Stimulated activated CD8-positive, alpha-beta memory T cell treated with anti-CD3 and anti-CD28 coated beads, Interleukin-2, amount 100 ng/mL, for 1 hour (primary cell): ENCODE measurements at regions not wholly inside any gene's neighbourhood (a gene's known extent, or its start where the extent isn't known, plus 50 kb on each side); places are given as distances from the start of the nearest gene placed in this dataset.

Experiments
- DNase-seq, 2 donors: peaks; one replicate each; pipeline ENCODE4 v3.0.0-alpha.2; 2020; ENCODE audit warnings: low read depth in 2 of 2

GRCh38 chr9:131809941-131810344 lies 70.1 kb upstream of the RAPGEF1 start:
- no peak for DNase-seq

DNA sequence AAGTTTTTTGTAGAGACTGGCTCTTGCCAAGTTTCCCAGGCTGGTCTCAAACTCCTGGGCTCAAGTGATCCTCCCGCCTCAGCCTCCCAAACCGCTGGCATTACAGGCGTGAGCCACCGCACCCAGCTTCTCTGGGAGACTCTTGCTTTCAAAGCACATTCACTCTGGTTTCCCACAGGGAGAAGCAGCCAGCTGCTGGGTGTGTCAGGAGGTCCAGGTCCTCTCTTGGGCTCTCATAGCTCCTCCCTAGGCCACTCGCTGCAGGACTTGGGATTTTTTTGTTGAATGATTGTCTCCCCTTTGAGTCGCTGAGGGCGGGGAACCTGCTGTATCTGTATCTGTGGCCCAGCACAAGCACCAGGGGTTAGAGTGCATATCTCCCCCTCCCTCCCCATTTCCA lies 68.4 kb upstream of the RAPGEF1 start:
- DNase-seq, result no peak

- no peak for DNase-seq
These were observed 67.5 kb upstream of the RAPGEF1 start for GRCh38 chr9:131807144-131807983.

DNA sequence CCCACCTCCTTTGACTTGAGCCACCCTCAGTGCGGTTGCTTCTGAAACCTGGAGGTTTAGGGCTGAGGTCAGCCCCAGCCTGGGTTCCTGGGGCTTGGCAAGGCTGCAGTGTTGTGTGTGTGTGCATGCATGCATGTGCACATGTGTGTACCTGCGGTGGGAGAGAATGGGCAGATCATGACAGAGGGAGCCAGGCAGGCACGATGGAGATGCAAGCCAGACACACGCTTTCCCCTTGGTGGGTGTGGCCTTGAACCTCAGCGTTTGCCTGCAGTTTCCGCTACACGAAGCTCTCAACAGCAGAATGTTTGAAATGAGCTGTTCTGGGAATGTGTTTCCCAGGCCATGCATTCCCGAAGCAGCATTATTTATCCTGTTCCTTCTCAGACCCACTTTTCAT lies 65.9 kb upstream of the RAPGEF1 start:
- DNase-seq, result no peak

DNA sequence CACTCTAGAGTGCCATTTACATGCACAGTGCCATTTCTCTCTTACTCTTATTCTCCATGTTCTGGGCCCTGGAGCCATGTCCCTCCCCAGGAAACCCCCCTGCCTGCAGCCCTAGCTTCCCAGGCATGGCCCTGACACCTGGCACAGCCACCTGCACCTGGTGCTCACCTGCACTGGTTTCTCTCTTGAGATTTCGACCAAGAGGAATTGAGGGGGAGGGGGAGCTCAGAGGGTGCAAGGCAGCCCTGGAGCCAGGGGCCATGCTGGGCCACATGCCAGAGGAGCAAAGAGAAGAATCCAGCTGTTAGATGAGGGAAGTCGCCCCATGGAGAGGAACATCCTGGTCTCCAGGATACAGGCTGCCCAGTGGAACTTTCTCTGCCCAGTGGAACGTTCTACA lies 65.0 kb upstream of the RAPGEF1 start:
- no peak for DNase-seq

- no peak for DNase-seq
These were observed 64.0 kb upstream of the RAPGEF1 start for GRCh38 chr9:131803758-131804411.

DNA sequence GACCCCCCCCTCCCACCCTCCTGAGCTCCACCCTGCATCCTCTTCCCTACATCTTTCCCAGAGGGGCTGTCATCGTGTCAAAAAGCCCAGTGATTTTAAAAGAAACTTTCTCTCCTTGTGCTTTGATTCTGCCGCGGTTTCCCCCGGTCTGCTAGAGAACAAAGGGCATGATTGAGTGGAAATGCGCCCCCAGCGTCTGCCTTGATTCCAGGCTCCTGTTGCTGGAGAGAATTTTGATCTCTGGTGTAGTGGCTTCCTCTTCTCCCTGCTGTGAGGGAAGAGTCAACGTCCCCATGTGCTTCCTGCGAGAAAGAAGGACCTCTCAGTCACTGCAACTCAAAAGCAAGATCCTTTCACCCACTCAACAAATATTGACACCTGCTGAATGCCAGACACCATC lies 61.9 kb upstream of the RAPGEF1 start:
- no peak for DNase-seq

DNA sequence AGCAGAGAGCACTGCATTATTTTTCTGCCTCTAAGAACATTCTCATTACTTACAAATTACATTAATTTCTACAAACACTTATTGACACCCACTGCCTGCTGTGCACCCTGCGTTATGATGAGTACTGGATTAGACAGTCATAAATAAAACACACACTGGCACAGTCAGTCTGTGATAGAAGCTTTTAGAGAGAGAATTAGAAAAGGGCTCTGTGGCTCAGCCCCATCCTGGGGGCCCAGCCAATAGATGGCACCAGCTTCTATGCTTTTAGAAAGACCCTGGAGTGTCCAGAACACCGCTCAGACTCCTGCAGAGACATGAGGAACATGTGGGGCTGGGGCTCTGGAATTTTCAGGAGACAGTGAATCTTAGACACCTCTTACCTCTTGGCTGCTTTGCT lies 61.0 kb upstream of the RAPGEF1 start:
- DNase-seq, result no peak

GRCh38 chr9:131800366-131800765 lies 60.5 kb upstream of the RAPGEF1 start:
- no peak for DNase-seq

GRCh38 chr9:131799177-131799823 lies 59.4 kb upstream of the RAPGEF1 start:
- DNase-seq, result peak in 1 of 2 donors; percentile 21

DNA sequence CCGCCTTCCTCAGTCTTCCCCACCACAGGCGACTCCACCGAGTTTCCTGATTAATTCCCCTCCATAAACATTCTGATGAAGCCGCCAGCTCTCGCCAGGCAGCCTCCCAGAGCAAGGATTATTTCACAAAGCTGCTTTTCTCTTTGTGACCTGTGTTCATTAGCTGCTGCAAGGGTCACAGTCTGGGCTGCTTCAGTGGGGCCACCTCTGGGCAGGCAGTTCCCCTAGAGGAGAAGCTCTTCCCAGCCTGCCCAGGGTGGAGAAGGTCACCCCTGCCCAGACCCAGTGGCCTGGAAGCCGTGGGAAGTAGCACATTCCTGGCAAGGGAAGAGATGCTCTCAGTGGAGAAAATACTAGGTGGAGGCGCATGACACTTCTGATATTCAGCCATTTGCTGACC lies 58.4 kb upstream of the RAPGEF1 start:
- DNase-seq, result no peak

DNA sequence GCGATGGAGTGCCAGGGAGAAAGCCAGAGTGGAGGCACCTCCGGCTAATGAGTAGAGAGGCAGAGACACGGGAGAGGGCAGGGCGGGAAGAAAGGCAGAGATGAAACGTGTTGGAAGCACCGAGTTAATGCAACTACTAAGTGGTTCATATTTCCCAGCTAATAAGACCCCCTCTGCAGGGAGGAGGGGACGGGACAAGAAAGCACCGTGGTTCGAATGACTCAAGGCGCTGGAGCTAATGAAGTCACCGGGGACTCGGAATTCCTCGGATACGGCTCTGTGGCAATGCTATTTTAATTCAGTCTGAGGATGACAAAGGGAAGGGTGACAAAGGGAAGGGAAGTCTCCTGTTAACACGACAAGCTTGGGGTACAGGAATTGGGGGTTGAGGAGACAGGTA lies 54.5 kb upstream of the RAPGEF1 start:
- no peak for DNase-seq

- DNase-seq, result no peak
These were observed 51.8 kb upstream of the RAPGEF1 start for GRCh38 chr9:131791542-131792254.
